Fibroblast of pulmonary artery (primary cell): ENCODE measurements at regions not wholly inside any gene's neighbourhood (a gene's known extent, or its start where the extent isn't known, plus 50 kb on each side); places are given as distances from the start of the nearest gene placed in this dataset.
A peak's percentile ranks its signal among the peaks of the same experiment; 100 is the strongest.

Source experiments
- DNase-seq: peaks from one replicate; pipeline ENCODE4 v3.0.0-alpha.2; 2010; ENCODE audit warnings: low read depth
- H3K4me3 ChIP-seq: replicated peaks from 2 replicates; pipeline ENCODE4 v1.5.1; 2011; ENCODE audit warnings: low read depth, mild to moderate bottlenecking, control low read depth, low read length, moderate library complexity
- TF ChIP-seq, protein P1 (sequence below): IDR thresholded peaks from 2 replicates; pipeline ENCODE4 v1.5.1; 2011; ENCODE audit warnings: mild to moderate bottlenecking, control low read depth, low read length, inconsistent platforms; ENCODE audit errors: missing control alignments

DNA sequence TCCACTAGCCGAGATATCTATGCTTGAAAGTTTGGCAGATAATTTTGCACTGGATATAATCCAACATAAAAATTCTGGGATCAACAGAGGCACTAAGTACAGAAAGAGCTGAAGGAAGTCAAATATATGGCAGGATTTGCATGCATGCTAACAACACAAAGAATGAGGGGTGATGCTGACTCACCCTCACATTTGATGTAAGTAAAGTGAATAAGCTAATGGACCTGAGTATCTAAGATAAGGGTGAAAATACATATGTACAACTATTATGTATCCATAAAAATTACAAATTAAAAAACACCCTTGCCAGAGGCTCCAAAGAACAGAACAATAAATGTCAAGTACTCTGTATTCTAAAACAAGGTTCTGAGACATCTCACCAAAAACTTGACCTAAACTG lies 63.8 kb upstream of the PRDX4 start:
- H3K4me3 ChIP-seq = no peak overlapping the region
- TF ChIP-seq, protein P1, sequence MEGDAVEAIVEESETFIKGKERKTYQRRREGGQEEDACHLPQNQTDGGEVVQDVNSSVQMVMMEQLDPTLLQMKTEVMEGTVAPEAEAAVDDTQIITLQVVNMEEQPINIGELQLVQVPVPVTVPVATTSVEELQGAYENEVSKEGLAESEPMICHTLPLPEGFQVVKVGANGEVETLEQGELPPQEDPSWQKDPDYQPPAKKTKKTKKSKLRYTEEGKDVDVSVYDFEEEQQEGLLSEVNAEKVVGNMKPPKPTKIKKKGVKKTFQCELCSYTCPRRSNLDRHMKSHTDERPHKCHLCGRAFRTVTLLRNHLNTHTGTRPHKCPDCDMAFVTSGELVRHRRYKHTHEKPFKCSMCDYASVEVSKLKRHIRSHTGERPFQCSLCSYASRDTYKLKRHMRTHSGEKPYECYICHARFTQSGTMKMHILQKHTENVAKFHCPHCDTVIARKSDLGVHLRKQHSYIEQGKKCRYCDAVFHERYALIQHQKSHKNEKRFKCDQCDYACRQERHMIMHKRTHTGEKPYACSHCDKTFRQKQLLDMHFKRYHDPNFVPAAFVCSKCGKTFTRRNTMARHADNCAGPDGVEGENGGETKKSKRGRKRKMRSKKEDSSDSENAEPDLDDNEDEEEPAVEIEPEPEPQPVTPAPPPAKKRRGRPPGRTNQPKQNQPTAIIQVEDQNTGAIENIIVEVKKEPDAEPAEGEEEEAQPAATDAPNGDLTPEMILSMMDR = no peak
- no peak for DNase-seq

DNA sequence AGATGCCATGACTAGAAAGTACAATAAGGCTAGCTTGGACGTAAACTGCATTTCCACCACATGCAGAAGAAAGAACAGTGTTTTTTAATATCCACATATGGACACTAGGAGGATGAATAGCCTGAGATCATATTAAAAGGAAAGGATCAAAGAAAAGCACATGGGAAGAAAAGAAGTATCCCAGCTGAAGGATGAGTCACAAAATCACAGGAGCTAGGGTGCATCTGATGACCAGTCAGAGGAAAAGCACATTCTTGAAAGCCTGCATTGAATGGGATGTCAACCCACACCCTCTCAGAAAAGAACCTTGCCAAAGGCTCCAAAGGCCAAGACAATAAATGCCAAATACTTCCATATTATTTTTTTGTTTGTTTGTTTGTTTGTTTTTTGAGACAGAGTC lies 56.8 kb upstream of the PRDX4 start:
- no peak overlapping the region for H3K4me3 ChIP-seq
- TF ChIP-seq, protein P1 = no peak
- DNase-seq = no peak

DNA sequence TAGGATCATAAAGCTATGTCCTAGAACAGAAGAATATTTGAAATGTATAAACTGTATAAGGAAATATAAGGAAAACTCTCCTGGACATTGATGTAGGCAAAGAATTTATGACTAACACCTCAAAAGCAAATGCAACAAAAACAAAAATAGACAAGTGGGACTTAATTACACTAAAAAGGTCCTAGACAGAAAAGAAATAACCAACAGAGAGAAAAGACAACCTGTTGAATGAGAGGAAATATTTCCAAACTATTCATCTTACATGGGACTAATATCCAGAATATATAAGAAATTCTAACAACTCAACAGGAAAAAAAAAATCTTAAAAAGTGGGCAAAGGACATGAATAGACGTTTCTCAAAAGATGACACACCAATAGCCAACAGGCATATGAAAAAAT lies 54.4 kb upstream of the PRDX4 start:
- no peak overlapping the region for H3K4me3 ChIP-seq
- no peak for DNase-seq
- TF ChIP-seq, protein P1 = no peak

DNA sequence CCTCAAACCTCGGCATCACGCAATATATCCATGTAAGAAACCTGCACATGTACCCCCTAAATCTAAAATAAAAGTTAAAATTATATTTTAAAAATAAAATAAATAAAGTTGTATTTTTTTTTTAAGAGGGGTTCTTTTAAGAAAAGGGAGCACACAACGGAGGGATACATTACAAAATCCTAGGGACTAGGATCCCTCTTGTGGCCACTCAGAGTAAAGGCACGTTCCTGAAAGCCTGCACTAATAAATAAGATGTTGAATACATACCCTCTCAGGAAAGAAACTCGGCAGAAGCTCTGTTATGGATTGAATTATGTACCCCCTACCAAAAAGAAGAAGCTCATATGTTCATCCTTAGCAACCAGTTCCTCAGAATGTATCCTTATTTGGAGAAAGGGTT lies 50.9 kb upstream of the PRDX4 start:
- H3K4me3 ChIP-seq = no peak overlapping the region
- TF ChIP-seq, protein P1 = peak; percentile 55
- peak; percentile 45 for DNase-seq
